Prostate gland (tissue), 2 donors: ENCODE measurements at regions not wholly inside any gene's neighbourhood (a gene's known extent, or its start where the extent isn't known, plus 50 kb on each side); places are given as distances from the start of the nearest gene placed in this dataset.

Source experiments
- DNase-seq: peaks from one replicate; pipeline ENCODE4 v3.0.0-alpha.2; 2019; ENCODE audit warnings: low spot score
- H3K27ac ChIP-seq, 2 donors: fragments of 200-600 bp; sonication (generic); 2 replicates each; pipeline ENCODE4 v1.5.1; 2017 to 2019
- H3K27me3 ChIP-seq: fragments of 200-600 bp; sonication (generic); replicated peaks from 2 replicates; pipeline ENCODE4 v1.5.1; 2019; ENCODE audit not compliant: insufficient read depth
- H3K36me3 ChIP-seq, 2 donors: fragments of 200-600 bp; sonication (generic); 1 replicate in 1 of 2; 2 replicates in 1 of 2; pipeline versions ENCODE4 v1.5.1 to v1.8.1; 2017 to 2019
- H3K4me1 ChIP-seq: fragments of 200-600 bp; sonication (generic); replicated peaks from 2 replicates; pipeline ENCODE4 v1.5.1; 2019
- H3K4me3 ChIP-seq, 2 donors: fragments of 200-600 bp; sonication (generic); 2 replicates each; pipeline ENCODE4 v1.5.1; 2017 to 2019
- H3K9me3 ChIP-seq: fragments of 200-600 bp; sonication (generic); 2 replicates; pipeline ENCODE4 v1.5.1; 2017
- CTCF ChIP-seq, 4 experiments: fragments of 200-600 bp in 2 of 4; fragments of 450-650 bp in 2 of 4; sonication (generic) in 2 of 4; IDR thresholded peaks; 1 replicate in 3 of 4; 2 replicates in 1 of 4; pipeline ENCODE4 v1.5.1; 2016 to 2019; ENCODE audit warnings: antibody characterized with exemption in 4 of 4, mild to moderate bottlenecking in 2 of 4, moderate library complexity in 2 of 4
- POLR2A ChIP-seq: fragments of 450-650 bp; IDR thresholded peaks from one replicate; pipeline ENCODE4 v1.6.1; 2016; ENCODE audit warnings: antibody characterized with exemption, mild to moderate bottlenecking
- POLR2AphosphoS5 ChIP-seq: sonication (generic); formaldehyde crosslinking; IDR thresholded peaks from one replicate; pipeline ENCODE4 v1.6.1; 2017; ENCODE audit warnings: antibody characterized with exemption
- WGBS: methylation state at CpG from one replicate; pipeline ENCODE4 v1.1.5; 2018; 5-methylcytosine and 5-hydroxymethylcytosine counted together
- intact Hi-C: fragments of 100-400 bp; cut with DNase I; formaldehyde crosslinking; loops from one replicate; pipeline ENCODE4 v1.14.2; 2022

- H3K4me3 ChIP-seq = no peak overlapping the region
- no peaks in the 10 kb centered on the region for H3K9me3 ChIP-seq
- no peak overlapping the region for H3K27ac ChIP-seq
- intact Hi-C loops = no loop called here
- WGBS = 39% methylated on average over 2 of the region's 2 CpGs
- no peak for DNase-seq
- TF ChIP-seq POLR2A = no peak
- TF ChIP-seq CTCF (IDR thresholded peaks at IDR 0.05) = no peak
- TF ChIP-seq POLR2AphosphoS5 = no peak
- no peaks in the 10 kb centered on the region for H3K36me3 ChIP-seq
- no peaks in the 10 kb centered on the region for H3K4me1 ChIP-seq
- H3K27me3 ChIP-seq = no peaks in the 10 kb centered on the region
Observed at GRCh38 chr12:83408146-83408545, 721.4 kb downstream of the TMTC2 start.

- no peak overlapping the region for H3K4me3 ChIP-seq
- WGBS = 93% methylated on average over 3 of the region's 3 CpGs
- intact Hi-C loops = no loop called here
- H3K4me1 ChIP-seq = no peaks in the 10 kb centered on the region
- H3K9me3 ChIP-seq = no peaks in the 10 kb centered on the region
- H3K27ac ChIP-seq = no peak overlapping the region
- H3K27me3 ChIP-seq = no peaks in the 10 kb centered on the region
- no peak for TF ChIP-seq POLR2AphosphoS5
- TF ChIP-seq CTCF (IDR thresholded peaks at IDR 0.05) = no peak
- no peak for TF ChIP-seq POLR2A
- no peak for DNase-seq
- no peaks in the 10 kb centered on the region for H3K36me3 ChIP-seq
Observed at GRCh38 chr12:83404521-83404920, 717.8 kb downstream of the TMTC2 start.

DNA sequence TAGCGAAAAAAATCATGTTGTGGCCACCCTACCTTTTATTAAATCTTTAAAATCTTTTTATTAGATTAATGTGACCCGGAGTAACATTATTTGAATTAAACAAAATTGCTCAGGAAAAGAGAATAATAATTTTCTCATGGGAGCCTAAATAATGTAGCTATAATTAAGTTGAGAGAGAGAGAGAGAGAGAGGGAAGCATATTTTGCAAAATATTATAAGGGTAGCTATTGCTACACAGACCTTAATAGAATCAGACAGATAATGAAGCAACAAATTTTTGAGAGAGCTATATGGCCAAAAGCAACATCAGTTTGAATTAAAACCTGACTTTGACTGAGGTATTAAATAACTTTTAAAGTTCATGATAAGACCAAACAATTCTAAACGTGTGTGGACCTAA, 703.5 kb downstream of the TMTC2 start:
- Histone ChIP-seq H3K36me3 (no peaks in the 10 kb centered on the region), H3K4me1 (no peaks in the 10 kb centered on the region), H3K9me3 (no peaks in the 10 kb centered on the region), H3K4me3 (no peak overlapping the region), H3K27ac (no peak overlapping the region), H3K27me3 (no peaks in the 10 kb centered on the region)
- TF ChIP-seq POLR2A (no peak), POLR2AphosphoS5 (no peak), CTCF (IDR thresholded peaks at IDR 0.05) (no peak)
- 70% methylated on average over 3 of the region's 3 CpGs for WGBS
- intact Hi-C loops = no loop called here
- no peak for DNase-seq

DNA sequence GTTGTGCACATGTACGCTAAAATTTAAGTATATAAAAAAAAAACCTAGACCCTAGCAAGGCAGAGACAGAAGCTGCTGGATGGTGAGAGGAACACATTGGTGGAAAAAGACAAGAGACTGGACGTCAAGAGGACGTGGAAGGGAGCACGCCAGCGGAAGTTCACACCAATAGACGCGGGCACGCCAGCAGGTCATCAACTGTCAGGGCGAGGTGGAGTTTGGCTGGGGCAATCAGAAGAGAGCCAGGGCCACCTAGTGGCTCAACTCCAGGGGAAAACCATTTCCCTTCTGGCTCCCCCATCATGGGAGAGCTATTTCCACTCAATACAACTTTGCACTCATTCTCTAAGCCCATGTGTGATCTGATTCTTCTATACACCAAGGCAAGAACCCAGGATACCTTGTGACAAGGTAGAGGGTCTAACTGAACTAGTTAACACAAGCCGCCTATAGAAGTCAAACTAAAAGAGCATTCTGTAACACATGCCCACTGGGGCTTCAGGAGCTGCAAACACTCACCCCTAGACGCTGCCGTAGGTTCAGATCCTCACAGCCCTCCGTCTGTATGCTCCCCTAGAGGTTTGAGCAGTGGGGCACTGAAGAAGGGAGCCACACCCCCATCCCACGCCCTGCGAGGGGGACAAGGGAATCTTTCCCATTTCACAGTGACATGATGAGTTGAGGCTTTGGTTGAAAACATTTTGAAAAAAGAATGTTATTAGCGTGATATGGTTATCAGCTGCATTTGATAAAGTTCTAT, 702.7 kb downstream of the TMTC2 start:
- Histone ChIP-seq H3K9me3 (no peaks in the 10 kb centered on the region), H3K27me3 (no peaks in the 10 kb centered on the region), H3K4me1 (no peaks in the 10 kb centered on the region), H3K4me3 (no peak overlapping the region), H3K27ac (no peak overlapping the region), H3K36me3 (no peaks in the 10 kb centered on the region)
- intact Hi-C loops = no loop called here
- TF ChIP-seq POLR2A (no peak), CTCF (IDR thresholded peaks at IDR 0.05) (peak in 3 of 4 experiments; percentile 11 to 18 (median 16))
- peak; percentile 7 for DNase-seq
- 69% methylated on average over 16 of the region's 16 CpGs for WGBS

DNA sequence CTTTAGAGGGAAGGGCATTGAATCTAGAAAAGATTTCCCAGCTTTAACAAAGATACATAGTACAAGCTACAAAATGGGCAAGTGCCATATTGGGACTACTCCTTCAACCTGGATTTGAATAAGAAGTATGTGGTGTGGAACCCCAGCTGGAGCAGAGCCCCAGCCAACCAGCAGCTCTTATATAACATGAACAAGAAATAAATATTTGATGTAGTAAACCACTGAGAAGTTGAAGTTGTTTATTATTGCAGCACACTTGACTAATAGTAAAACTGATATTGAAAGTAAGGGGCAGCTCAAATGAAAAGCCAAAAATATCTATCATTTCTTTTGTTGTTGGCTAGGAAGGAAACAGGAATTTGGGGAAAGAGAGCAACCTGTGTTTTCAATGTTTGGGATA, 701.8 kb downstream of the TMTC2 start:
- H3K4me3 ChIP-seq = no peak overlapping the region
- no peak overlapping the region for H3K27ac ChIP-seq
- H3K9me3 ChIP-seq = no peaks in the 10 kb centered on the region
- DNase-seq = no peak
- intact Hi-C loops = no loop called here
- H3K27me3 ChIP-seq = no peaks in the 10 kb centered on the region
- TF ChIP-seq POLR2AphosphoS5 (no peak), POLR2A (no peak), CTCF (IDR thresholded peaks at IDR 0.05) (no peak)
- H3K36me3 ChIP-seq = no peaks in the 10 kb centered on the region
- H3K4me1 ChIP-seq = no peaks in the 10 kb centered on the region
